Fibroblast of the conjunctiva (primary cell): ENCODE measurements at regions not wholly inside any gene's neighbourhood (a gene's known extent, or its start where the extent isn't known, plus 50 kb on each side); places are given as distances from the start of the nearest gene placed in this dataset.

Experiments
- DNase-seq: peaks from one replicate; pipeline ENCODE4 v3.0.0-alpha.2; 2010; ENCODE audit warnings: low read depth

GRCh38 chr14:44010071-44010470 is 497.0 kb downstream of the FSCB start:
- DNase-seq = no peak

DNA sequence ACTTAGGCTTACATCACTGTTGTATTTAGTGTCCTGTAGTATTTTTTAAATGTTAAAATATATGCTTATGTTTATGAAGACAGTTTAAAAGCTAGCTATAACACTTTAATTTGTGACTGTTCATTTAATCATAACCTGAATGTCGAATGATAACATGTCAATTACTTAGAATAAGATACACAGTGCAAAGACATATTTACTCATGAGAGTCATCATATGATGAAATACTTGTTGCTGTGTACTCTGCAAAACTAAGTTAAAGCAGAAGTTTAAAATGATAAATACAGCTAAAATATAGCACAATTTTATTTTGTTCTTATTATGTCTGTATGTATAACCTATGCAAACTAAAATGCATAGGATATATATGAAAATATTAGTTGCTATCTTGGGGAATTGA is 497.4 kb downstream of the FSCB start:
- DNase-seq = no peak

GRCh38 chr14:43988989-43989388 is 518.1 kb downstream of the FSCB start:
- DNase-seq = no peak

GRCh38 chr14:43983721-43984120 is 523.4 kb downstream of the FSCB start:
- no peak for DNase-seq

DNA sequence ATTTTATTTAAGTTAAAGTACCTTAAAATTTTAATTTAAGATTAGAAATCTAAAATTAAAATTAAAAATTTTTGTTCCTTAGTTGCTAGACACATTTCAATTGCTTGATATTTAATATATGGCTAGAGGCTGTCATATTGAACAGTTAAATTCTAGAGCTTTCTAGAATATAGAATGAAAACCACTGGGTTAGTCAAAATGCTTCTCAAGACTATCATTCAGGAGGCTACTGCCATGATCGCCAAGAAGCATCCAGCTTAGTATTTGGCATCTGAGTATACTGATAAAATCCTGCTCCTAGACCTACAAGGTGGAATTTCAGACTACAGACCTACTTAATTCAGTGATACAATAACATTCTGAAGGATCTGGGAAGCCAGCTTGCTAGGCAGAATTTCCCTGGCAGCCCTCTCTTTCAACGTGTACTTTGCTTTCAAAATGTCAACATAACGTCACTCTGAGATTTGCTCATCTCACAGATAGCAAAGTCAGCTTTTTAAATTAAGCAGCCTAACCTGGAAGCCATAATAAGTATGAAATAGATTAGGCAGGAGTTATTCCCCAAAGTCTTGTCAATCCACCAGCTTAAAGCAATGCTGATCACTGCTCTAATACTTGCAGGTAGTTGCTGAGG is 525.8 kb downstream of the FSCB start:
- DNase-seq = no peak

DNA sequence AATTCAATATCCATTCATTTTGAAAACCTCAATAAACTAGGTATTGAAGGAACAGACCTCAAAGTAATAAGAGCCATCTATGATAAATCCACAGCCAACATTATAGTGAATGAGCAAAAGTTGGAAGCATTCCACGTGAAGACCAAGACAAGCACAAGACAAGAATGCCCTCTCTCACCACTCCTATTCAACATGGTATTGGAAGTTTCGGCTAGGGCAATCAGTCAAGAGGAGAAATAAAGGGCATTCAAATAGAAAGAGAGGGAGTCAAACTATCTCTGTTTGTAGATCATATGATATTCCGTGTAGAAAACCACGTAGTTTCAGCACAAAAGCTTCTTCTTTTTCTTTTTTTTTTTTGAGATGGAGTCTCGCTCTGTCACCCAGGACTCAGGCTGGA is 550.3 kb downstream of the FSCB start:
- no peak for DNase-seq

GRCh38 chr14:43949400-43949799 is 557.7 kb downstream of the FSCB start:
- no peak for DNase-seq

GRCh38 chr14:43939836-43940235 is 567.2 kb downstream of the FSCB start:
- no peak for DNase-seq

- no peak for DNase-seq
Measured at GRCh38 chr14:43938588-43939281, 568.3 kb downstream of the FSCB start.

- DNase-seq = no peak
Measured at GRCh38 chr14:43937001-43937400, 570.1 kb downstream of the FSCB start.

GRCh38 chr14:43934102-43934501 is 573.0 kb downstream of the FSCB start:
- no peak for DNase-seq

- no peak for DNase-seq
Measured at GRCh38 chr14:43914041-43914693, 592.9 kb downstream of the FSCB start.

GRCh38 chr14:43903209-43903608 is 603.9 kb downstream of the FSCB start:
- no peak for DNase-seq

GRCh38 chr14:43901911-43902673 is 605.0 kb downstream of the FSCB start:
- no peak for DNase-seq

DNA sequence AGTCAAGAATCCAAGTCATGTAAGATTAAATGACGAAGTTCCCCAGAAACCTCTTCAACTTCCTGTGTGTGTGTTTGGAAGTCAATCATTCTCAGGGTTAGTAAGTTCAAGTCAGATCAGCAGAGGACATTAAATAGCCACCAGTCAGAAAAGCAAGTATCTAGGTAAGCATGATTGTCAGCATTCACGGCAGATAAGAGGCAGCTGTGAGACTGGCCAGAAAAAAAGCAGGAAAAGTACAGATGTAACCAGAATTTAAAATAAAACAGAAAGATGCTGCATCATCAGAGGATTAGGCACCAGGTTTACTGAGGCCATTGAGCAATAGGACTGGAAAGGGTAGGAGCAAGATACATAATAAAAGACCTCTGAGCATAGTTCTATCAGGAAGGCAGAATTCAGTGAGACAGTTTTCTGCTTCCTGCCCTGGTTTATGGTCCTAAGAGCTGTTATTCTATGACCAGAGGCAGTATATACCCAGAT is 606.9 kb downstream of the FSCB start:
- no peak for DNase-seq

DNA sequence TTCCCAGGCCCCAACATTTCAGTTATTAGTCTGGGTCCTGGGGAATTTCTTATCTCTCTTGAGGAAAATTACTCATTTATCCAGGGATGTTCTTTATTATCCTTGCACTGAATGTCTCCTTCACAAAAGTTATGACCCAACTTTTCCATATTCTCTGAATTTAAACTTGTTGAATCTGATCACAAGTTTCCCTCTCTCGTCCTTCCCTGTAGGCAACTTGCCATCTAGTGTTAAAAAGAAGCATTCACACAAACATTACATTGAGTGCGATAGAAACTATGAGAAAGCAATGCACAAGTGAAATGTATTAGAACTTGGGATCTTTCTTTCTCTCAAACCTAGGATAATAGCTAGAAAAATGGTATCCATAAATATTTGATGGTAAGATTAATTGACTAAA is 608.4 kb downstream of the FSCB start:
- no peak for DNase-seq

- no peak for DNase-seq
Measured at GRCh38 chr14:43896044-43896443, 611.0 kb downstream of the FSCB start.

DNA sequence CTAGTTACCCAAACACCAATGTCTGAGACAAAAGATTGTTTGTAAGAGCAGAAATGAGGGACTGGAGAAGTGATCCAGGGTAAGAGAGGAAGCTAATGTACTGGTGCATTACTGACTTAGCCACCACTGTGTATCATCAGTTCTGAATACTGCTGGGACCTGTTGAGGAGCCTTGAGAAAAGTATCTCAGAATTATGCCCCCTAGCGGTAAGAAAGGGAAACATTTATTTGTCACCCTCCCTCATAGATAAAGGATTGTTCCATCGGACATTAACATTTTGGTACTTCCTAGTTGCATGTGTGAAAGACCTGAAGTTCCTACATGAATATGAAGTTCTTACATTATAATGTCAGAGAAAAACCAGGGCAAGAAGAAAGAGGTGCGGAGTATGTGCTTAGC is 612.5 kb downstream of the FSCB start:
- no peak for DNase-seq

DNA sequence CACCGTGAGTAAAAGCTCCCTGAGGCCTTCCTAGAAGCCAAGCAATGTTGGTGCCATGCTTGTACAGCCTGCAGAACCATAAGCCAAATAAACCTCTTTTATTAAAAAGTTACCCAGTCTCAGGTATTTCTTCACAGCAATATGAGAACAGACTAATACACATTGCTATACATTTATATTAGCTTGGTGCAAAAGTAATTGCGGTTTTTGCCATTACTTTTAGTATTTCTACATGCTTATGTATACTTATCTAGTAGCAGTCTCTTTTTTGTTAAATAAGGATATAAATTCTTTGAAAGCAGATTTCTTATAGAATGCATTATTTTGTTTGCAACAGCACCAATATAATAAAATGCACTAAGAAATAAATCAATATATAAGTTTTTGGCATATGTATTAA is 619.6 kb downstream of the FSCB start:
- DNase-seq = no peak

GRCh38 chr14:43877351-43877960 is 629.6 kb downstream of the FSCB start:
- DNase-seq = no peak

DNA sequence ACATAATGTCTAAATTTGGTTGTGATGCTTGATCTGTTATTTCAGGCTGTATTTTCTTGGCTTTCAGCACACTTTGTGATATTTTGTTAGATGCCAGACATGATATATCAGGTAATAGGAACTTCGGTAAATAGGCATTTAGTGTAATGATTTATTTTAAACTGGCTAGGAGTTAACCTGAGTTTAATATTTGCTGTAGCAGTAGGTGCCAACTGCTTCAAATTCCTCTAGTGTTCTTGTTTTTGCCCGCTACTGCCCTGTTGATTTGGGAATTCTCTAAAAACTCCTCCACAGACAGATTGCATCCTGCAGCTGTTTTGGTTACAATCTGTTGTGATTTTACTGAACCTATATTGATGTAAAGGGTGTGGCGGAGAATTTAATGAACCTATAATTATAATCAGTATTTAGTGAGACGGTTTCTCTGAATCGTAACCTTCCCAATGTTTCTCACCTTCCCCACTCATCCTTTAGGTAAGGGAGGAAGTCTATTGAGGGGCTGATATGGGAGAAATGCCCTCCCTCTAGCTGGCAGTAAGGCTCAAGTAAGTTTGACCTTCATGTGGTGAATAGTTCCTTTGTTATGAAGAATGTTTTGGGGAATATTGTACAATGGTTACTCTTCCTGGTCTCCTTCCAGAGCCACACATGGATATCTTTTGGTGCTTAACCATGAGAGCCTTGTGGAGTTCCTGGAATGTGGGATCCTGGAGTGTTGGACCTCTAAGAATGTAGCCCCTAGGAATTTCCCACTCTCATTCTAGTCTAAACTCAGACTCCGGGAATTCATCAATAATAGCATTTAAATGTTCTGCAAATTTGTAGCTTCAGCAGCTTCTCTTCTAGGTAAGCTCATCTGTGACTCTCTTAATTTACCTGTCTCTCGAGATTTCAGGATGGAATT is 634.1 kb downstream of the FSCB start:
- no peak for DNase-seq
